ENCODE measurements at regions not wholly inside any gene's neighbourhood (a gene's known extent, or its start where the extent isn't known, plus 50 kb on each side); places are given as distances from the start of the nearest gene placed in this dataset.

DNA sequence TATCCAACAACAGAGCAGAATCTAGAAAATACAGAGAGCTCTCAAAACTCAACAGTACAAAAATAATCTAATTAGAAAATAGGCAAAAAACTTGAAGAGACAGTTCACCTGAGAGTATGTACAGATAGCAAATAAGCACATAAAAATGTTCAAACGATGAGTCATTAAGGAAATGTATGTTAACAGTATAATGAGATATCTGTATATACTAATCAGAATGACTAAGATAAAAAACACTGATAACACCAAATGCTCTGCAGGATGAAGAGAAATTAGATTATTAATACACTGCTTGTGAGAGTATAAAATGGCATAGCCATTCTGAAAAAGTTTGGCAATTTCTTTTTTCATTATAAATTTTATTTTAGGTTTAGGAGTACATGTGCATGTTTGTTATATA is 1307.6 kb upstream of the GOT2 start:
- TF ChIP-seq GATA2 (IDR thresholded peaks at IDR 0.05; ENCODE audit: low read depth, low read length) (no peak), GATA3 (IDR thresholded peaks at IDR 0.05; ENCODE audit: low read depth, low read length) (no peak)

All from SH-SY5Y (cell line).